ENCODE measurements at regions not wholly inside any gene's neighbourhood (a gene's known extent, or its start where the extent isn't known, plus 50 kb on each side); places are given as distances from the start of the nearest gene placed in this dataset.

DNA sequence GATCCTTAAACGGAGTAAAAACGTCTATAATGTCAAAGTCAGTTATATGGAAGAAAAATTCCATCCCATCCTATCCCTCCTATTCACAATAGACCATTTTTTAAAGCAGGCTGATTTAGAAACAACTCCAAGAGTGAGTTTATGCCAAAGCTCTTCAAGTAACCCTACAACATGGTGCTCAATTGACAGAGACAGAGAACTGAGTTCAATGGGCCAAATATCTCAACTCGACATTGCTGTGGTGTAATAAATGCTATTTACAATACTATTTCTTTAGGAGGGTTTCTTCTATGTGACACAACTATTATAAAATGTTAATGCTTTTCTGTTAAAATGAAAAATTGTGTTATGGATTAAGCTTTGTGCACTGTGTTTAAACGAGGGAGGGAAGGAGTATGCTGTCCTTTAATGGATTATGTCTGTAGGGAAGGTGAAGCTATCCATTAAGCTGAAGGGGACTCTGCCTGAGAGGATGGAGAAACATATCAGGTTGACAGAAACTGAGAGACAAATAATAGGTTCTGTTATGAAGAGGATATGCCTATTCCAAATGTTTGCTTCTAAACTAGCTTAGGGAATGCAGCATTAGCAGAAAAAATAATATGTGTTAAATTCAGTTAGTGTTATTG, 362.5 kb upstream of the CHRM3 start:
- Mint-ChIP-seq H3K9me3 (peaks cover 9% of the 10 kb centered on the region), H3K27me3 (no peaks in the 10 kb centered on the region), H3K4me3 (no peak overlapping the region), H3K27ac (no peak overlapping the region), H3K4me1 (ENCODE audit: low read depth in 2 of 2) (no peaks in the 10 kb centered on the region), H3K36me3 (no peaks in the 10 kb centered on the region)
- ATAC-seq (no peak), DNase-seq (ENCODE audit: low spot score) (no peak)

DNA sequence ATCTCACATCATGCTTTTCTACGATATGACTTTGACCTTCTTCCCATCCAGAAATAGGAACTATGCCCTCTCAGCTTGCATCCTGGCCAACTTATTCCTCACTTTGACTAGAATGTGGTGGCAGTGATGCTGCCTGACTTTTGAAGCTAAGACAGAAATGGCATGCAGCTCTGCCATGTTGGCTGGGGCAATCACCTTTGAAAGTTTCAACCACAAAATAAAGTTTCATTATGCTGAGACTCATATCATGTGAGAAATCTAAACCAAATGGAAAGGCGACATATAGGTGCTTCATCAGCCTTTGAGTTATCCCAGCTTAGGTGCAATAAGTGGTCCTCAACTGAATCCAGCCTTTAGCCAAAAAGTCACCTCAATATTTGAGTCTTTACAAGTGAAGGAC, 370.0 kb upstream of the CHRM3 start:
- H3K27me3 Mint-ChIP-seq: no peaks in the 10 kb centered on the region
- H3K27ac Mint-ChIP-seq: no peak overlapping the region
- no peaks in the 10 kb centered on the region for H3K4me1 Mint-ChIP-seq (ENCODE audit: low read depth in 2 of 2)
- no peaks in the 10 kb centered on the region for H3K36me3 Mint-ChIP-seq
- ATAC-seq (no peak), DNase-seq (ENCODE audit: low spot score) (no peak)
- H3K4me3 Mint-ChIP-seq: no peak overlapping the region
- H3K9me3 Mint-ChIP-seq: peaks cover 19% of the 10 kb centered on the region

DNA sequence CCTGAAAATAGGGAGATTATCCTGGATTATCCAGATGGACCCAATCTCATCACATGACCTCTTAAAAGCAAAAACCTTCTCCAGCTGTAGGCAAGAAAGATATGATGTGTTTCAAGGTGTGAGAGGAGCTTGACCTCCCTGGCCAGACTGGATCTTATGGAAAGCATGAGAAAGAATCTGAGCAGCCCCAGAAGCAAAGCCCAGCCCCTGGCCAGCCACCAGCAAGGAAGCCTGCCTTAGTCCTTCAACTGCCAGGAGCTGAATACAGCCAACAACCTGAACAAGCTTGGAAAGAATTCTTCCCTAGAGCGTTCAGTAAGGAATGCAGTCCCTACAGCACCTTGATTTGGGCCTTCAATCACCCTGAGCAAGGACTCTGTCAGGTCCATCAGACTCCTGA, 375.0 kb upstream of the CHRM3 start:
- H3K4me1 Mint-ChIP-seq (ENCODE audit: low read depth in 2 of 2): no peaks in the 10 kb centered on the region
- H3K9me3 Mint-ChIP-seq: peaks cover 14% of the 10 kb centered on the region
- H3K4me3 Mint-ChIP-seq: no peak overlapping the region
- no peaks in the 10 kb centered on the region for H3K36me3 Mint-ChIP-seq
- no peak overlapping the region for H3K27ac Mint-ChIP-seq
- ATAC-seq (no peak), DNase-seq (ENCODE audit: low spot score) (no peak)
- H3K27me3 Mint-ChIP-seq: no peaks in the 10 kb centered on the region

DNA sequence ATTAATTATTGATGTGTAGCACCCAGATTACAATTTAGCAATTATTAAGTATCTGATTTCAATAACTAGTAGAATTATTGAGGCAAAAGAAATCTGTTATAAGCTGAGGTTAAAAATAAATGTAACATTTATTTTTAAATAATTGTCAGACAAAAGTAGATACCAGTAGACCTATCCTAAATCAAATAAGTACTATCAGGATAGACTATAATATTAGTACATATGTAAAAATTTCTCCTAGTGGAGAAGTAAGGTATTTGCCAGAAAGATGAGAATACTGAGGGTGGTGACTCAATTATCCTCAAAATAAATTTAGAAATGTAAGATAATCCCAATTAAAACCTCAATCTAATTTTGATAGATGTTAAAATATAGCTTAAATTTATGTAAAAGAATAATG, 377.8 kb upstream of the CHRM3 start:
- no peak for DNase-seq (ENCODE audit: low spot score)
- H3K4me1 Mint-ChIP-seq (ENCODE audit: low read depth in 2 of 2): no peaks in the 10 kb centered on the region
- H3K9me3 Mint-ChIP-seq: peaks cover 11% of the 10 kb centered on the region
- no peak overlapping the region for H3K27ac Mint-ChIP-seq
- ATAC-seq: no peak
- H3K36me3 Mint-ChIP-seq: no peaks in the 10 kb centered on the region
- no peaks in the 10 kb centered on the region for H3K27me3 Mint-ChIP-seq
- H3K4me3 Mint-ChIP-seq: no peak overlapping the region

DNA sequence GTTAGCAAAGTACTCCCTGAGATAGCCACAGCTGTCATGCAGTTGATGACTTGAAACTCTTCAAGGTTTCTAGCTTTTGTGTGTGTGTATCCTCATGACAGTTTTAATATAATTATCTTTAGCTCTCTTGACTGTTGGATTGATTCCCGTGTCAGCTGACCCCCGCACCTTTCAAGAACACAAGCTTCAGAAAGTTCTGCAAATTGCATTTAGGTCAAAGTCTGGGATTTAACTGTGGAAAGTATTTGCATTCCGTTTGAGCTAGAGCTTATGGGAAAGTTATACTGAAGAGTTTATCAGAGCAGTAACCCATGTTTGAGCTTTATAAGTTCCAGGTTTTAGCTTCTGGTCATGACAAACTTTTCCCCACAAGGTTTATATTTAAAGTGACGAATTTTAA, 380.1 kb upstream of the CHRM3 start:
- H3K27ac Mint-ChIP-seq: no peak overlapping the region
- no peak for DNase-seq (ENCODE audit: low spot score)
- peaks cover 3% of the 10 kb centered on the region for H3K9me3 Mint-ChIP-seq
- no peak overlapping the region for H3K4me3 Mint-ChIP-seq
- no peaks in the 10 kb centered on the region for H3K36me3 Mint-ChIP-seq
- no peaks in the 10 kb centered on the region for H3K27me3 Mint-ChIP-seq
- ATAC-seq: no peak
- no peaks in the 10 kb centered on the region for H3K4me1 Mint-ChIP-seq (ENCODE audit: low read depth in 2 of 2)

DNA sequence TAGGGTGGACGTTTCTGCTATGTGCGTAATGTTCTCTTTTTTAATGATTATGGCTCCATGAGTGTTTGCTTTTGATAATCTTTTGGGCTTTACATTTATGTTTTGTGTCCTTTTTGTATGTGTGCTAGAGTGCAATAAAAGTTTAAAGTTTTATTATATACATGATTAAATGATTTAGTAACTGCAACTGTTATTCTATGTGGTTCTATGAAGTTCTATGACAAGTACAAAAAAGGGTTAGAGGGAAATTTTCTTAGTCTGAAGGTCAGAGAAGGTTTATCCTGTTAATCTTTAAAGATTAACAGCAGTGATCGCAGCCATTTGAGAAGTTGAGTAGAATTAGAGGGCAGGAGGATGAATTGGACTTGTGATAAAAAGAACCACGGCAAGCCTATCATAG, 386.4 kb upstream of the CHRM3 start:
- no peak for DNase-seq (ENCODE audit: low spot score)
- Mint-ChIP-seq H3K4me3 (no peak overlapping the region), H3K36me3 (no peaks in the 10 kb centered on the region), H3K9me3 (peaks cover 6% of the 10 kb centered on the region), H3K27me3 (no peaks in the 10 kb centered on the region), H3K4me1 (ENCODE audit: low read depth in 2 of 2) (no peaks in the 10 kb centered on the region), H3K27ac (no peak overlapping the region)
- ATAC-seq: no peak

DNA sequence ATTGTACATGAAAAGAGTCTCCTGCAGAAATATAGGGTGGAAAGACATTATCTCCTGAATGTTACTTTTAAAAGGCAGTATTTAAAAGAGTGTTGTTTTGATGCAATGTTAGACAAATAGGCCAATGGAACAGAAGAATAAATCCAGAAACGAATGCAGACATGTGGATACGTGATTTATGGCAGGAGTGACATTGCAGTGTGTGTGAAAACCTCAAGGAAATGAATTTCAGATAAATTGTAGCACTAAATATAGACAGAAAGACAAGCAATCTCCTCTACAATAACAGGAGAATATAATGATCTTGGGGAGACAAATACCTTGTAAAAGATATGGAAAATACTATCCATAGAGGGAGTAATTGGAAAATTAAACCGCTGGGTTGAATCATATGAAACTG, 387.8 kb upstream of the CHRM3 start:
- ATAC-seq: no peak
- DNase-seq (ENCODE audit: low spot score): no peak
- H3K9me3 Mint-ChIP-seq: peaks cover 6% of the 10 kb centered on the region
- H3K27ac Mint-ChIP-seq: no peak overlapping the region
- no peak overlapping the region for H3K4me3 Mint-ChIP-seq
- H3K4me1 Mint-ChIP-seq (ENCODE audit: low read depth in 2 of 2): no peaks in the 10 kb centered on the region
- no peaks in the 10 kb centered on the region for H3K27me3 Mint-ChIP-seq
- H3K36me3 Mint-ChIP-seq: no peaks in the 10 kb centered on the region

DNA sequence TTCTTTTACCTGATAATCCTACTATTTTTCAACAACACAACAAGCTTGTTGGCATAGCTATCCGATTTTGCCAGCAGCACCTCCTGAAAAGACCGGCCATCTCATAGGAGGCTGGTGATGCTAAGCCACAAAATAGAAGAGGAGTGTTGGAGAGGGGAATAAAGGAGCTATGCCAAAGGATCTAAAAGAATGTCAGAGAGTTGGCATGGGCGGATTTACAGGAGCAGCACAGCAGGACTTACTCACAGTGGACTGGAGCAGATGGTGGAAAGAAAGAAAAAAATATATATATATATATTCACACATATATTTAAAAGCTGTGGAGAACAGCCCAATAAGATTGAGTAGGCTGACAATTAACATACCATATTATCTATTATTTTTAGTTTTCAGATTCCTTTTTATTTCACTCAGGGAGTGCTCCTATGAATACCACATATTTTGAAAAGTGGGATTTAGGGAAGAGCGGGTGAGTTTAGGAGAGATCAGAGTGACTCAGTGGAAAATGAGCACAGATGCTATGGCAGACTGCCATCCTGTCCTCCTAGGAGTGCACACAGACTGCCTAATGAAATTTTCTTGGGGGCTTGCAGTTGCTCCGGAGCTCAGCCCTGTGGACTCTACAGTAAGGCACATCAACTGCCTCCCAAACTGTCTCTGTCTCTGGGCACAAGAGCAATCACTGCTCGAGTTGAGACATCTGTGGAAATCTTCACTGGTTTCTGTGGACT, 394.4 kb upstream of the CHRM3 start:
- H3K27me3 Mint-ChIP-seq: no peaks in the 10 kb centered on the region
- no peak overlapping the region for H3K27ac Mint-ChIP-seq
- ATAC-seq (no peak), DNase-seq (ENCODE audit: low spot score) (no peak)
- peaks cover 3% of the 10 kb centered on the region for H3K9me3 Mint-ChIP-seq
- no peak overlapping the region for H3K4me3 Mint-ChIP-seq
- H3K4me1 Mint-ChIP-seq (ENCODE audit: low read depth in 2 of 2): no peaks in the 10 kb centered on the region
- no peaks in the 10 kb centered on the region for H3K36me3 Mint-ChIP-seq

DNA sequence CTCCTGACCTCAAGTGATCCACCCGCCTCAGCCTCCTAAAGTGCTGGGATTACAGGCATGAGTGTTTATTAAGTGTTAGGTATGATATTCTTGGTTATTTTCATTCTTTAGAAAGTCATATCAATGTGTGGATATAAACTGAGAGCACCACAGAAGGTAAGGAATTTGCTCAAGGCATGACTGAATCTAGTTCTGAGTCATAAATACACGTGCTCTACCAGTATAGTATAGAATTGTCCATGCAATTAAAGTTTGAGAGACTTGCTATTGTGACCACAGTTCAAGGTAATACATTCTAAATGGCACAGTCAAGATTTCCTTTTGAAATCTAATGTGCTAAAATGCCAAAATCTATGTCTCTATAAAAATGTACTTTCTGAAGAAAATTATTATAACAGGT, 401.1 kb upstream of the CHRM3 start:
- H3K9me3 Mint-ChIP-seq: no peaks in the 10 kb centered on the region
- no peaks in the 10 kb centered on the region for H3K4me1 Mint-ChIP-seq (ENCODE audit: low read depth in 2 of 2)
- ATAC-seq (no peak), DNase-seq (ENCODE audit: low spot score) (no peak)
- no peaks in the 10 kb centered on the region for H3K36me3 Mint-ChIP-seq
- no peaks in the 10 kb centered on the region for H3K27me3 Mint-ChIP-seq
- no peak overlapping the region for H3K4me3 Mint-ChIP-seq
- H3K27ac Mint-ChIP-seq: no peak overlapping the region

DNA sequence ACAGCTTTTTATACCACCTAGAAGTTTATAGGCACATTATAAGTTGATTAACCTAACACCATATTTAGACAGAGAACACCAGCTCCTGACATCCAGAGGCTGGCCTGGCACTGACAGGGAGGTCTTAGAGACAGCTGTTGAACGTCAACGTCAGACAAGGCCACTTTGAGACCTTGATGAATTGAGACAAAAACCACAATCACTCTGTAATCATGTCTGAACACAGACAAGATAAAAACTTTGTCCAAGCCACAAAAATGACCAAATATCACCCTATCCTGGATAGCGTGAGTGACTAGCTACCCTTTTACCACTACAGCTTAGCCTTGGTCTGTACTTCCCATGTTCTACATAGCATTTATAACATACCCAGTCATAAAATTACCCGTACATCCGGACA, 403.6 kb upstream of the CHRM3 start:
- no peak overlapping the region for H3K4me3 Mint-ChIP-seq
- H3K4me1 Mint-ChIP-seq (ENCODE audit: low read depth in 2 of 2): no peaks in the 10 kb centered on the region
- H3K9me3 Mint-ChIP-seq: peaks cover 3% of the 10 kb centered on the region
- no peak overlapping the region for H3K27ac Mint-ChIP-seq
- DNase-seq (ENCODE audit: low spot score) (no peak), ATAC-seq (no peak)
- no peaks in the 10 kb centered on the region for H3K27me3 Mint-ChIP-seq
- H3K36me3 Mint-ChIP-seq: no peaks in the 10 kb centered on the region

DNA sequence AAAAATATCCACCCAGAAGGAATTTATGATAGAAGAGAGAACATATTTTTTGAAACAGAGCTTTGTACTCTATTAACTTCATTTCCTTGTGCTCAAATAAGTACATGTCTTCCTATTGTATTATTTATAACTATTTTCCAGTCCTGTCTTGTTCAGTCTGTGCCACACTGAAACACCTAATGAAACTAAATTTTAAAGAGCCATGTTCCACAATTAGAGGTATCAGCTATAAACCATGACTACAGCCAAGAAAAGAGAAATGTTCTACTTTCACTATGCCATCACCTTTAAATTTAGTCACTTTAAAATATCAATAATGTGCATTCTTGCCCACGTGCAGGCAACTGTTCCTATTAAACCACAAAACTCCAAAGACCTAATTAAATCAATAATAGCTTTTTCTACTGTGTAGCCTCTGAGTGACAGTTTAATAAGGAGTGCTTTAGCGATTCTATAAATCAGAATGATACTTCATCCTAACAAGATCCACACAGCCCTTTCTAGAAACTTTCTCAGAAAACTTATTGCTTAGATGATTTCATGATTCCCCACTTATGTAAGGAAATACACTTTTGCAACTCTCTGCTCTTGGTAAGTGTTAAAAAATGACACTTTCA, 404.9 kb upstream of the CHRM3 start:
- H3K27me3 Mint-ChIP-seq: no peaks in the 10 kb centered on the region
- no peak overlapping the region for H3K27ac Mint-ChIP-seq
- H3K4me3 Mint-ChIP-seq: no peak overlapping the region
- peaks cover 3% of the 10 kb centered on the region for H3K9me3 Mint-ChIP-seq
- no peaks in the 10 kb centered on the region for H3K36me3 Mint-ChIP-seq
- DNase-seq (ENCODE audit: low spot score): no peak
- ATAC-seq: no peak
- no peaks in the 10 kb centered on the region for H3K4me1 Mint-ChIP-seq (ENCODE audit: low read depth in 2 of 2)

DNA sequence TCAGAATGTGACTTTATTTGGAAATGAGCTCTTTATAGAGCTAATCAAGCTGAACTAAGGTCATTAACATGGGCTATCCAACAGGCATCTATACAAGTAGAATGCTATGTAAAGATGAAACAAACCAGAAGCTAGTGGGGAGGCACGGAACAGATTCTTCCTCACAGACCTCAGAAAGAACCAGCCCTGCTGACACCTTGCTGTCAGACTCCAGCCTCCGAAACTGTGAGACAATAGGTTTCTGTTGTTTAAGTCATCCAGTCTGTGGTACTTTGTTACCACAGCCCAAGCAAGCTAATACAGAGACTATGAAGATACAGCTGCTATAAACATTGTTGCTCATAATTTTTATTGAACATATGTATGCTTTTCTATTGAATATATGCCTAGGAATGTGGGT, 406.3 kb upstream of the CHRM3 start:
- Mint-ChIP-seq H3K4me1 (ENCODE audit: low read depth in 2 of 2) (no peaks in the 10 kb centered on the region), H3K36me3 (no peaks in the 10 kb centered on the region), H3K27ac (no peak overlapping the region), H3K27me3 (no peaks in the 10 kb centered on the region), H3K4me3 (no peak overlapping the region), H3K9me3 (peaks cover 6% of the 10 kb centered on the region)
- ATAC-seq: no peak
- no peak for DNase-seq (ENCODE audit: low spot score)

DNA sequence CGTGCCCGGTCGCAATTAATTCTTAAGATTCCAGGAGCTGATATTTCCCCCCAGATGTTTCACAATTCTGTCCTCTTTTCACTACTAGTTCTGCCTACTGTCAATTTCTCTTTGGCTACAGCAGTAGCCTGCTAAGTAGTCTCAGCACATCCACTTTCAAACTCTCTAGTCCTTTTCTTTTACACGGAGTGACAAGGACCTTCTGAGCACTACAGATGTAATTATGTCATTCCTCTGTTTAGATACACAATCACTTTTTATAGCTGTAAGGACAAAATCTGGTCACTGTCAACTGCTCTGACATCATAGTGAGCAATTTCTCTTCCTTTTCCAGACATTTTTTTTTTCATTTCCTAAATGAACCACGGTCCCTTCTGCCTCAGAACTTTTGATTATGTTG, 421.7 kb upstream of the CHRM3 start:
- no peaks in the 10 kb centered on the region for H3K27me3 Mint-ChIP-seq
- peaks cover 9% of the 10 kb centered on the region for H3K9me3 Mint-ChIP-seq
- no peaks in the 10 kb centered on the region for H3K4me1 Mint-ChIP-seq (ENCODE audit: low read depth in 2 of 2)
- peaks cover 24% of the 10 kb centered on the region for H3K36me3 Mint-ChIP-seq
- no peak for ATAC-seq
- no peak for DNase-seq (ENCODE audit: low spot score)
- H3K4me3 Mint-ChIP-seq: no peak overlapping the region
- no peak overlapping the region for H3K27ac Mint-ChIP-seq

DNA sequence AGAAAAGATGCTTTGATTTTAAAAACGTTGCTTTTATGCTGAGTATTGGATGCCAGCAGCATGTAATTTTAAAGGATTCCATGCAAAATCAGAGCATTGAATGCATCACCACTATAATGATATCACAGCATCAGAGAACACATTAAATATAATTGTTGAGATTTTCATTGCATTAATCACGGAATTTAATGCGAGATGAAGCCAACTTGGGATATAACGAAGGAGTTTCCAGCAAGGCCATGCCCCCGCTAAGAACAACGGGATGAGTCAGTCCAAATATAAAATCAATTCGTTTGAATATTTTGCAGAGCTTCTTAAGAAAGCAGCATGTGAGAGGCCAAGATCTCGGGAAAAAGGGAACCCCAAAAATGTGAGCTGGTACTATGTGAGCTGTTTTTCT, 423.4 kb upstream of the CHRM3 start:
- Mint-ChIP-seq H3K27ac (no peak overlapping the region), H3K36me3 (peaks cover 24% of the 10 kb centered on the region), H3K9me3 (peaks cover 9% of the 10 kb centered on the region), H3K27me3 (no peaks in the 10 kb centered on the region), H3K4me3 (no peak overlapping the region), H3K4me1 (ENCODE audit: low read depth in 2 of 2) (no peaks in the 10 kb centered on the region)
- DNase-seq (ENCODE audit: low spot score) (no peak), ATAC-seq (no peak)

Data from natural killer cell treated with Interleukin-12 subunit alpha and Interleukin-12 subunit beta and Interleukin-15 and Interleukin-18, amount 100 ng/mL, for 72 hours (primary cell).